ENCODE measurements at regions not wholly inside any gene's neighbourhood (a gene's known extent, or its start where the extent isn't known, plus 50 kb on each side); places are given as distances from the start of the nearest gene placed in this dataset.

GRCh38 chr11:70861559-70861958 lies 390.8 kb downstream of the SHANK2 start:
- no peak for DNase-seq

- no peak for DNase-seq
Observed at GRCh38 chr11:70862093-70862492, 390.3 kb downstream of the SHANK2 start.

GRCh38 chr11:70863186-70863585 lies 389.2 kb downstream of the SHANK2 start:
- DNase-seq: no peak

- DNase-seq: no peak
Observed at GRCh38 chr11:70863993-70864392, 388.4 kb downstream of the SHANK2 start.

- no peak for DNase-seq
Observed at GRCh38 chr11:70865356-70865755, 387.0 kb downstream of the SHANK2 start.

GRCh38 chr11:70866834-70867233 lies 385.5 kb downstream of the SHANK2 start:
- DNase-seq: no peak

- no peak for DNase-seq
Observed at GRCh38 chr11:70867281-70868047, 384.9 kb downstream of the SHANK2 start.

- no peak for DNase-seq
Observed at GRCh38 chr11:70868341-70868885, 384.0 kb downstream of the SHANK2 start.

- no peak for DNase-seq
Observed at GRCh38 chr11:70869054-70869453, 383.3 kb downstream of the SHANK2 start.

- no peak for DNase-seq
Observed at GRCh38 chr11:70871881-70872280, 380.5 kb downstream of the SHANK2 start.

- no peak for DNase-seq
Observed at GRCh38 chr11:70872299-70872698, 380.1 kb downstream of the SHANK2 start.

GRCh38 chr11:70872955-70873735 lies 379.2 kb downstream of the SHANK2 start:
- no peak for DNase-seq

GRCh38 chr11:70873736-70874412 lies 378.5 kb downstream of the SHANK2 start:
- no peak for DNase-seq

- DNase-seq: no peak
Observed at GRCh38 chr11:70876685-70877084, 375.7 kb downstream of the SHANK2 start.

GRCh38 chr11:70877151-70877550 lies 375.2 kb downstream of the SHANK2 start:
- DNase-seq: no peak

GRCh38 chr11:70878366-70878765 lies 374.0 kb downstream of the SHANK2 start:
- no peak for DNase-seq

- no peak for DNase-seq
Observed at GRCh38 chr11:70879601-70880285, 372.6 kb downstream of the SHANK2 start.

GRCh38 chr11:70880416-70880815 lies 372.0 kb downstream of the SHANK2 start:
- DNase-seq: no peak

- DNase-seq: no peak
Observed at GRCh38 chr11:70881948-70882715, 370.2 kb downstream of the SHANK2 start.

GRCh38 chr11:70882716-70883085 lies 369.7 kb downstream of the SHANK2 start:
- DNase-seq: no peak

- DNase-seq: no peak
Observed at GRCh38 chr11:70883323-70883940, 368.9 kb downstream of the SHANK2 start.
